Brain microvascular endothelial cell (primary cell): ENCODE measurements at regions not wholly inside any gene's neighbourhood (a gene's known extent, or its start where the extent isn't known, plus 50 kb on each side); places are given as distances from the start of the nearest gene placed in this dataset.
"Not testable (repeated sequence)": the region's sequence is repeated elsewhere in the genome, so short reads cannot be mapped to it uniquely, and the experiment has no call there.

Experiments used
- DNase-seq: peaks from one replicate; pipeline ENCODE4 v3.0.0-alpha.2; 2020
- H3K27ac ChIP-seq: fragments of 250-450 bp; sonication (Bioruptor Pico); 2 replicates; pipeline ENCODE4 v1.5.1; 2020; ENCODE audit warnings: mild to moderate bottlenecking, moderate library complexity
- H3K27me3 ChIP-seq: fragments of 250-450 bp; sonication (Bioruptor Pico); replicated peaks from 2 replicates; pipeline ENCODE4 v1.5.1; 2020; ENCODE audit warnings: mild to moderate bottlenecking
- H3K36me3 ChIP-seq: fragments of 250-450 bp; sonication (Bioruptor Pico); replicated peaks from 2 replicates; pipeline ENCODE4 v1.5.1; 2020; ENCODE audit warnings: mild to moderate bottlenecking
- H3K4me3 ChIP-seq: 2 replicates; pipeline ENCODE4 v1.5.1; 2011; ENCODE audit warnings: low read depth, mild to moderate bottlenecking, control low read depth, low read length, moderate library complexity
- in situ Hi-C: cut with HindIII; loops from 2 replicates; pipeline ENCODE4 v1.10.0; 2017; ENCODE audit warnings: low sequenced_read_pairs, low pct_ligation_motif_present
- TF ChIP-seq, protein P1 (sequence below): IDR thresholded peaks from 2 replicates; pipeline ENCODE4 v1.5.1; 2011; ENCODE audit warnings: low read depth, mild to moderate bottlenecking, moderate library complexity, low read length, control low read depth, inconsistent platforms; ENCODE audit errors: missing control alignments

DNA sequence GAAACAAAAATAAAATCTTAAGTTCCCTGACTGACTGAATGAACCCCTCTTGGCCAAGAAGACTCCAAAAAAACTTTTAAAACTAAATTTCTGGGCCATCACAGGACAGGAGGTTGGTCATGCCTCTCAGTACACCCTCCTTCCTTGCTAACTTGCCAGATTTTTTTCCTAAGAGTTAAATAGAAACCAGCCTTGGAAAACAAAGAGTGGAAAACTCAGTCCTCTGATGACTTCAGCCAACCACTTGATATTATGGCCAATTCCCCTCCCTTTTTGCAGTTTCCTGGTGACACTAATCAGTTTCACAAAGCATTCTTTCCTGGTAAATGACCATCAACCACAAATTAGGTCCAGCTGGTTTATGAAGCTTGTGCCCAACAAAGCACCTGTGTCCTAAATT lies 134.8 kb downstream of the ZNF648 start:
- Histone ChIP-seq H3K27me3 (no peaks in the 10 kb centered on the region), H3K27ac (no peak overlapping the region), H3K4me3 (no peak overlapping the region), H3K36me3 (no peaks in the 10 kb centered on the region)
- DNase-seq = no peak
- in situ Hi-C loops = no loop called here
- TF ChIP-seq, protein P1, sequence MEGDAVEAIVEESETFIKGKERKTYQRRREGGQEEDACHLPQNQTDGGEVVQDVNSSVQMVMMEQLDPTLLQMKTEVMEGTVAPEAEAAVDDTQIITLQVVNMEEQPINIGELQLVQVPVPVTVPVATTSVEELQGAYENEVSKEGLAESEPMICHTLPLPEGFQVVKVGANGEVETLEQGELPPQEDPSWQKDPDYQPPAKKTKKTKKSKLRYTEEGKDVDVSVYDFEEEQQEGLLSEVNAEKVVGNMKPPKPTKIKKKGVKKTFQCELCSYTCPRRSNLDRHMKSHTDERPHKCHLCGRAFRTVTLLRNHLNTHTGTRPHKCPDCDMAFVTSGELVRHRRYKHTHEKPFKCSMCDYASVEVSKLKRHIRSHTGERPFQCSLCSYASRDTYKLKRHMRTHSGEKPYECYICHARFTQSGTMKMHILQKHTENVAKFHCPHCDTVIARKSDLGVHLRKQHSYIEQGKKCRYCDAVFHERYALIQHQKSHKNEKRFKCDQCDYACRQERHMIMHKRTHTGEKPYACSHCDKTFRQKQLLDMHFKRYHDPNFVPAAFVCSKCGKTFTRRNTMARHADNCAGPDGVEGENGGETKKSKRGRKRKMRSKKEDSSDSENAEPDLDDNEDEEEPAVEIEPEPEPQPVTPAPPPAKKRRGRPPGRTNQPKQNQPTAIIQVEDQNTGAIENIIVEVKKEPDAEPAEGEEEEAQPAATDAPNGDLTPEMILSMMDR = no peak

- in situ Hi-C loops = not testable (repeated sequence)
These were observed 137.5 kb downstream of the ZNF648 start for GRCh38 chr1:181924034-181924433.

GRCh38 chr1:181919542-181919941 lies 142.0 kb downstream of the ZNF648 start:
- no peak overlapping the region for H3K4me3 ChIP-seq
- H3K27ac ChIP-seq = no peak overlapping the region
- H3K36me3 ChIP-seq = no peaks in the 10 kb centered on the region
- DNase-seq = no peak
- no peaks in the 10 kb centered on the region for H3K27me3 ChIP-seq
- in situ Hi-C loops = no loop called here
- TF ChIP-seq, protein P1 = no peak

More at GRCh38 chr1:181924034-181924433, 137.5 kb downstream of the ZNF648 start:
- not testable (repeated sequence) for H3K27me3 ChIP-seq, H3K4me3 ChIP-seq, H3K27ac ChIP-seq, DNase-seq, H3K36me3 ChIP-seq

DNA sequence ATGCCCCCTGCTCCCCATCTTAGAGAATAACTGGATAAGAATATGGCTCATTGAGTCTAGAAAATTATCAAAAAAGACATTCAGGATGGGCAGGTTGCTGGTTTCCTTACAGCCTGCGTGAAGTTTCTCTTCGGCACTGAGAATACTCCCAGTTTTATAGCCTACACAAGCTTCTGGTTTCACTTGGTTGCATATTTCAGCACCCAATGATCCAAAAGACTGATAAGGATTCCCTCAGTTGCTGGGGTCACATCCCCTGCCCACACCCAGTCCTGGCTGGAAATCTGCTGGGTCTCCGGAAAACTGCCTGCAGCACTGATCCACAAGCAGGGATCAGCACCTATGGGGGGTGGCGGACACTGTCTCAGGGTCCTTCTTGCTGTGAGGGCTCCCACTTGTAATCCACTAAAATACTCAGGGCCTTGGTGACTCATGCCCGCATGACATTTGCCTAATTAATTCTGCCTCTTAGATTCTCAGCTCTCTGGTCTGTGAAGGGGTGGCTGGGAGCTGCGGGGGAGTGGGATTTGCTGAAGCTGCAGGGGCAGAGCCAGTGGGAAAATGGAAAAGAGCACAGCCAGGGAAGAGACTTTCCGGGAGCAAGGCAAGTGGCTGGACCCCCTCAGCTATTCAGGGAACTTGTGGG lies 142.5 kb downstream of the ZNF648 start:
- H3K27ac ChIP-seq = no peak overlapping the region
- H3K36me3 ChIP-seq = no peaks in the 10 kb centered on the region
- H3K4me3 ChIP-seq = no peak overlapping the region
- no peaks in the 10 kb centered on the region for H3K27me3 ChIP-seq
- TF ChIP-seq, protein P1 = no peak
- in situ Hi-C loops = no loop called here
- DNase-seq = no peak

- no peak for DNase-seq
- Histone ChIP-seq H3K27ac (no peak overlapping the region), H3K27me3 (no peaks in the 10 kb centered on the region), H3K4me3 (no peak overlapping the region), H3K36me3 (no peaks in the 10 kb centered on the region)
- TF ChIP-seq, protein P1 = no peak
- in situ Hi-C loops = no loop called here
These were observed 149.8 kb downstream of the ZNF648 start for GRCh38 chr1:181911715-181912114.

- no peak overlapping the region for H3K4me3 ChIP-seq
- H3K36me3 ChIP-seq = no peaks in the 10 kb centered on the region
- no peaks in the 10 kb centered on the region for H3K27me3 ChIP-seq
- in situ Hi-C loops = no loop called here
- DNase-seq = no peak
- TF ChIP-seq, protein P1 = no peak
- H3K27ac ChIP-seq = no peak overlapping the region
These were observed 150.6 kb downstream of the ZNF648 start for GRCh38 chr1:181910905-181911304.
